AG20443 (cell line): ENCODE measurements at regions not wholly inside any gene's neighbourhood (a gene's known extent, or its start where the extent isn't known, plus 50 kb on each side); places are given as distances from the start of the nearest gene placed in this dataset.
A peak's percentile ranks its signal among the peaks of the same experiment; 100 is the strongest.

ENCODE experiments used
- DNase-seq: peaks from one replicate; pipeline ENCODE4 v3.0.0; 2012; ENCODE audit warnings: low spot score, mixed read lengths

DNA sequence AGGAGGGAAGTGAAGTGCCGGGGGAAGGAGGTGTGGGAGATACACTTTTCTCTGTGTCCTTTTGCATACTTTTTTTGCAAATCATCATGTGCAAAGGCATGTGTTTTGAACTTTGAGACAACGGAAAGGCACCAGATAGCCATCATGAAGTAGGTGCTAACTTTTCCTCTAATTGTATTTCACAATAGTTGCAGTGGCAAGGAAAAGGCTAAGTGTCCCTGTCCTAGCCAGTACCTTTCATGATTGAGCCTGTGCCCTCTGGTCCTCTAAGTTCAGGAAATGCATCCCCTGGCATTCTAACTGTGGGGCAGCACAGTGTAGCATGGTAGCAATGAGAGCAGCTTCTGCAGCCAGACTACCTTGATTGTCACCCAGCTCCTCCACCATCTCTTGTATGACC, 186.2 kb downstream of the ADSS2 start:
- DNase-seq, result no peak

DNA sequence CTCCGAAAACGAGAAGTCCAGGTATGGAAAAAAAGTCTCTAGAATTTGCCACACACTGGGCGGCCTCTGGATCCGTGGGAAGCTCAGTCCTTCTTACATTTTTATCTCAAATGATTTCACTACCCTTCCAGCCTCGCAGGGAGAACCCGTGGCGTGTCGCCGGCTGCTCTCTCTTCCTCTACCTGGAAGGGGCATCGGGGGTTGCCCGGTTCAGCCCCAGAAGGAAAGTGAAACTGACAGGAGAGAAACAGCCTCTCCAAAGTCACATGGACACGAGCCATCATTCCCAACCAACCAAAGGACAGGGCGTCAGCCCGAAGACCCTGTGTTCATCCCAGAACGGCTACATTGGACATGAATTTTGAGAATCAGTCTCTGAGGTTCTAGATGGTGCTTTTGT, 182.5 kb downstream of the ADSS2 start:
- no peak for DNase-seq

DNA sequence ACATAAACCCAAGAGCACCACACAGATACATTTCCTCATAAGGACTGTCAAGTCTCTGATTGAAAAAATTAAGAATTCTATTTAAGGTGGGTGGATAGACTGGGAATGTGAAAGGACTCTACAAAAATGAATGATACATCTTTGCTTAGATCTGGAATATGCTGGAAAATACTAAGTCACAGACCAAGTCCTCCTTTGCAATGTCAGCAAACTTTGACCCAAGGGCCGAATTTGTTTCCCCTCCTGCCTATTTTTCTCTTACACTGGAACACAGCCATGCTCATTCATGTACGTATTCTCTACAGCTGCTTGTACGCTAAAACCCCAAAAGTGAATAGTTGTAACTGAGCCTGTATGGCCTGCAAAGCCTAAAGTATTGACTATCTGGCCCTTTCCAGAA, 180.7 kb downstream of the ADSS2 start:
- no peak for DNase-seq

DNA sequence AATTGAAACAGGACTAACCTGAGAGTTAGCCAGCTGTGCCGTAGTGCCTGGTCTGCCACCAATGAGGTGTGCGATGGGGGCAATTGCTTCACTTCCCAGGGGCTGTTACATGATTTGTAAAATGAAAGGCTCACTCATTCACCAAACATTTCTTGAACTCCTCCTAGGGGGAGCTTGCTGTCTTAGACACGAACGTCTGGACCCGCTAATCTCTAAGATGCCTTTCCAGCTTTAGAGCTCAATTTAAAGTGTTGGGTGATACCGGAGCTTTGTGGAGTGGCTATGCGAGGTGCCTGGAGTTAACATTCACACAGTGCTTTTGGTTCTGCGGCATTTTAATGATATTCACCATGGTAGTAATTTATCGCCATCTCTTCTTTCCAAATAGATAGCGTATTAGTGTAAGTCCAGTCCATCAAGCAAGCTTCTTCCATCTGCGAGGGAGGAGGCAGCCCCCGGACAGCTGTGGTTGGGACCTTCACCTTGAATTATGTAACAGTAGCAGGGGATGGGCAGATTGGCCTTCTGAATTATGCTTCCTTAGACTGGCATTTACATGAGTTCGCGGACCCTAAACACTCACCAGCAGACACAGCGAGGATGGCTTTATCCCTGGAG, 179.9 kb downstream of the ADSS2 start:
- no peak for DNase-seq

DNA sequence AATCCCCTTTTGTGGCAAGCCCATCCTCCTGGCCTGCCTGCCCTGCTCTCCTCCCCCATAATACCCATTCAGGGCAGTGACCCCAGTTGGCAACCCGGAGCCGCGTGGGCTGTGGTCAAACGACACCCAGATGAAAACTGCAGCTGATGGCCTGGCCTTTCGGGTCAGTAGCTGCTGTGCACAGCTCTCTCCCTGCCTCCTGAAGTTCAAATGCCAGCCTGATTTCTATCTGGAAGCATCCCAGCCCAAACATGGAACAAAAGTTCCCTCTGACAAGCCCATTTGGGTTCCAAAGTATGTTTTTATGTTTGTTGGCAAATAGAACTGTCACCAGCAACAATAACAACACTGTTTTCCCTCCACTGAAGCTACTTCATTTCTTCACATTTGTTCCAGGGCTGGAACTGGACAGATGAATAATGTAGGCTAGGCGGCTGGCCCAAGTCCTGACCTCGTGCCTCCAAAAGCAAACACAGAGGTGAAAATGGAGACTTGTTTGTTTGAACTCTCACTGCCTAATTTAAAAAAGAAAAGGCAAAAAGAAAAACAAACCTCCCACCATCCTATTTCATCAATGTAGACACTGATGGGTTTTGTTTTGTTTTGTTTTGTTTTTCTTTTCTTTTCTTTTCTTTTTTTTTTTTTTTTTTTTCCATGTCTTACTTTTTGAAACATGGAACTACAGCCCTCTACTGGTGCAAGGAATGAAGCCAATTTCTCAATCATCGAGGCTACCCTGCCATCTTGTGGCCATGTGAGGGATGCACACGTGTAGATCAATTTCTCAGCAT, 179.0 kb downstream of the ADSS2 start:
- peak; percentile 76 for DNase-seq

DNA sequence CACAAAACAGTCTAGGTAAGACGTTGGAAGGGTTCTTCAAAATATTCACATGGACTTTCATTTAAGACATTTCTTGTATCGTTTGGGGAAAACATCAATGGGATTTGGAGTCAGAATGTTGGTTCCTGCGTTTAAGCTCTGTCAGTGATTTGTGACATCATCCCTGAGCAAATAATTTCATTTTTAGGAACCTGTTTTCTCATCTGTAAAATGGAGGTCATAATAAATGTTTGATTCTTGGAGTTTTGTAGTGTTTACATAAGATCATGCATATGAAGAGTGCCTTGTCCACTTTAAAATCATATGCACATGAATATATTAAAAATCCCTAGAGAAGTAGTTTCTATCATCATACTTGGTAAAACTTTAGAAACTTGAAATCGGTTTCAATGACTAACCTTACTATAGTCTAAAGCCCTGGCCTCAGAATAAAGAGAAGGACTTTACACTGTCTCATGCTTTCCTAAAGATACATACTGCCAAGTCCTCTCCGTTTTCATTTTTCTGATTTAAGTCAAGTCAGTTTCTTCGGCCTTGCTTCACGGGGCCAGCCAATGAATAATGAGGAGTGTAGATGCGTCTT, 178.4 kb downstream of the ADSS2 start:
- no peak for DNase-seq

DNA sequence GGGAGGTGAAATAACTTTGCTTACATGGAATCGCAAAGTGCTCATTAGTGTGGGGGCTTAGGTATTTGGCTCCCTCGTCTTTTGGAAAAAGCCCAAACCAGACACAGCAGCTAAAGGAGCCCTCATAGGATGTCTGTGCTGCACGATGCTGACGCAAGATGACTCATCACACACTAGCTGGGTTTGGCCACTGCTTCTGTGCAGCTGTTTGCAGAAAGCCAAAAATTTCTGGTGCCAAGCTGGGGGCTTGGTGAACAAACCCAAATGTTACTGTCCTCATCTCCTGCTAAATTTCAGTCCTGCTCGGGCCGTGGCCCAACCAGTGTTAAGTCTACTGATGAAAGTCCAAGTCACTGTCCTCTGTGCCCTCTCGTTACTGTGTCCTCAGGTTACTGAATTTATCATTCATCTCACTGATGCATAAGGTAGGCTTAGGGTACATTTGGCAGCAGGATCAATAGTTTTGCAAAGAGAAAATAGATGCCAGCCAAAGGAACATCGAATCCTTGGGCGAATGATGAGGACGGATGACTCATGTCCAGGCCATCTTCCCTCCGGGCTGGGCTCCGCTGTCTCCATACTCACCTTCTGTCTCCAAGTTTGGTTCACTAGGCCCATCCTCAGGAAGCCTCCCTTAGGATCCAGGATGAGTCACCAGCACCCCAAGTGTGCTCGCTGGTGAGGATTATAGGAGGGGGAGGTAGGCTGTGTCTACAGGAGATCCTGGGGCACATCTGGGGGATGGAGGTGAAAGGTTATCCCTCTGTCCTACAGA, 177.7 kb downstream of the ADSS2 start:
- DNase-seq, result peak; percentile 95

DNA sequence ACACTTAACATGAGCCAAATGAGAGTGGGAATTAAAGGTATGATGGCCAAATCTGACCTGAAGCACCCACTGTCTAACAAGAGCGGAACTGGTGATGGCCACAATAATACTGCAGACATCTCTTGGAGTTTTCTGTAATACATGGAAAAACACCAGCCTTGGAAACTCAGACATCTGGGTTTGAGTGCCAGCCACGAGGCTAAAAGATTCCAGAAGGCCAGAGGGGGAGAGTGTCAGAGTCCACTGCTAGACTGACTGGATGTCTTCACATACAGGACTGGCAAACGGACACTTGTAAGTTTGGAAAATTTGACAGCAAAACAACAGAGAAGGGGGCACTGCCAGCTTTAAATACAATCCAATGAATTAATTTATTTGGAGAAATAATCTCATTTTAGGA, 175.1 kb downstream of the ADSS2 start:
- peak; percentile 20 for DNase-seq

DNA sequence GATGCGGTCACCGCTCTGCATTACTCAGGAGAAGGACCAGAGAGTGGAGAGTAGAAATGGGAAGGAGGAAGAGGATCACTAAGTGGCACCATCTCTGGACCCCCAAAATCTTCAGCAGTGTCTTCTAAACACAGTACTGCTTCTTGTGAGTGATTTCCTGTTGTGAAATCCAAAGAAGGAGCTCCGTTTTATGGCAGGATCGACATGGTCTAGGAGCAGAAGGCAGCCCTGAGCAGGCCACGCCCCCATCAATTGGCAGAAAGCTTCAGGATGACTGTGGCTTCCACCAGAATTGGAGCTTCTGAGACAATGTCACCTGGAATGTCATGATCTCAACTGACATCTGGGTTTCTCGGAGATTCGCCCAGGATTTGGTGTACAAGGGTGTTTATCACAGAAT, 171.5 kb downstream of the ADSS2 start:
- no peak for DNase-seq

DNA sequence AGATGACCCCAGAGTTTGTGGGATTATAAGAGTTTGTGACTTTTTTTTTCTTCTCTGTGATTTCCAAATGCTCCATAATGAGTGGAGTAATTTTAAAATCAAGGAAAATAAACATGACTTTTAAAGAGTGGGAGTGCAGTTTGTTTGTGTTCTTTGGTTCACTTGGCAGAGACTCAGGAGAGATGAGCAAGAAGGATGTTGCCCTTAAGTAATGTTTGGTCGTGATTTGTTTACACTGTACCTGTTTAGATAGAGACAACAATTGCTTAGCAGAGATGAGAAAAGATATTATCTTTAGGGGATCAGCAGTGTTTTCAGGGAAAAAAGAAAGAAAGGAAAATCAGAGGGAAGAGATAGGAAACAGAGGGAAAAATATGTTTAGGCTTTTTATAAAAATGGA, 170.8 kb downstream of the ADSS2 start:
- DNase-seq, result no peak

DNA sequence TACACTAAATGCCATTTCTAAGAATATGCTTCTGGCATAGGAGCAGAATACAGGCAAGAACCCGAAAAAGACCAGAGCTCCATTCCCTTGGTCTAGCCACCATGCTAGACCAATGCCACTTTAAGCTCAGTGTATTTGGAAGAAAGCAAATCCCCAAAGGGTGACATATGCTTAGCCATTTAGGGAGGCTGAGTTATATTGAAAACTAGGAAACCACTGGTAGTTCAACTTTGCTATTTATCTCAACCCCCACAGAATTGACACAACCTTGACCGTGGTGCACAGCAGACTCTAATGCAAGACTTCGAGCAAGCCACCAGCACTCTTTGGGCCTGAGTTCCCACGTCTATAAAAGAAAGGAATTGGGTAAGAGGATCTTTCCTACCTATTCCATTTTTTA, 167.9 kb downstream of the ADSS2 start:
- no peak for DNase-seq

DNA sequence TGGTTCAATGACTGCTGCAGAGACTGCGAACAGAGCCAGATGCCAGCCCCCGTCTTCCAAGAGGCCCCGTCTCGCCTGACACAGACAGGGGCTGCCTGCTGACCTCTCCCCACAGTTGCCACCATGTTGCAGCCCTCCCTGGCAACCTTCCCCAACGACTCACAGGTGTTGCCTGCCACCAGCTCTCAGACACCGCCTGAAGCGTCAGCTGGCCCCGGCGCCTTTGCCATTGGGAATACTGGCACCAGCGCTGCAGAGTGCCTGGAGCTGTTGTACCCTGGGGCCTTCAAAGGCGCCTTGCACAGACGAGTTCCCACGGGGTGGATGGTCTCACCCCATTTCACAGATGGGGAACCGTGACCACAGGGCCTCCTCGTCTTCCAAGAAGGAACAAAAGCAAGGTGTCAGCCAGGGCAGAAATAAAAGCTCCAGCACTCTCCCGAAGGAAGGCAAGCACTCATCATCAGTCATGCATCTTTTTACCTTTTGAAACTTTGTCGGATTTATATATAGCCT, 167.0 kb downstream of the ADSS2 start:
- no peak for DNase-seq

DNA sequence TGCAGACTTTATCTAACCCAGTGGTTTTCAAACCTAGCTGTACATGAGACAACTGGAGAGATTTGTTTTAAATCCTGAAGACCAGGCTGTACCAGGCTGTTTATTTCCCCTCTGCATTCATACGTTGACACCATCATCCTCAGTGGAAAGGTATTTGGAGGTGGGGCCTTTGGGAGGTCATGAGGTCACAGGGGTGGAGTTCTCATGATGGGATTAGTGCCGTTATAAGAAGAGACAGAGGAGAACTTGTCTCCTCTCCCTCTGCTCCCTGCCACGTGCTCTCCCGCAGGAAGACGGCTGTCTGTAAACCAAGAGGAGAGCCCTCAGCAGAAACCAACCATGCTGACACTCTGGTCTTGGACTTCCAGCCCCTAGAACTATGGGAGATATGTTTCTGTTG, 165.4 kb downstream of the ADSS2 start:
- no peak for DNase-seq

DNA sequence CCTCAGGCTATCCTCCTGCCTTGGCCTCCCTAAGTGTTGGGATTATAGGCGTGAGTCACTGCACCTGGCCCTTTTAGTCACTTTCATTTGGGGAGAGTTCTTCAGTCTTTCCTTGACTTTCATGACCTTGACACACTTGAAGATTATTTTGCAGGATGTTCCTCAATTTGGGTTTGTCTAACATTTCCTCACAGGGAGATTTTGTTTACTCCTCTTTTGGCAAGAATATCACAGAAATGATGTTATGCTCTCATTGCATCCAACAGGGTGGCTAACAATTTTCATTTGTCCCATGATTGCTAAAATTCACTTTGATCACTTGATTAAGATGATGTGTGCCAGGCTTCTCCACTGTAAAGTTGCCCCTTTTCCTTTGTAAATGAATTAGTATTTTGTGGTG, 164.0 kb downstream of the ADSS2 start:
- no peak for DNase-seq

DNA sequence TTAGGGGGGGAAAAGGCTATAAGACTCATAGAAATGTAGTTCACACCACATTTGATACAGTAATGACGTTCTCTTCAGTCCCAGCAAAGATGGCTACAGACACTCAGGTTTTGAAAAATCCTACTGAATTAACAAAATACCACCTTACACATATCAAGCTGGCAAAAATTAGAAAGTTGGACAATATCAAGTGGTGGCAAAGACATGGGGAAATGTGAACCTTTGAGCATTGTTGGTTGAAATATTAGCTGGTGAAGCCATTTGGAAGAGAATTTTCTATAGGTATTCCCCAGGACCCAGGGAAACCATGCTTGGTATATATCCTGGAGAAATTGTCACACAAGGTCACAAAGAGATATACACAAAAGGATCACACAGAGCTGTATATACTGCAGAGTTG, 163.0 kb downstream of the ADSS2 start:
- no peak for DNase-seq

DNA sequence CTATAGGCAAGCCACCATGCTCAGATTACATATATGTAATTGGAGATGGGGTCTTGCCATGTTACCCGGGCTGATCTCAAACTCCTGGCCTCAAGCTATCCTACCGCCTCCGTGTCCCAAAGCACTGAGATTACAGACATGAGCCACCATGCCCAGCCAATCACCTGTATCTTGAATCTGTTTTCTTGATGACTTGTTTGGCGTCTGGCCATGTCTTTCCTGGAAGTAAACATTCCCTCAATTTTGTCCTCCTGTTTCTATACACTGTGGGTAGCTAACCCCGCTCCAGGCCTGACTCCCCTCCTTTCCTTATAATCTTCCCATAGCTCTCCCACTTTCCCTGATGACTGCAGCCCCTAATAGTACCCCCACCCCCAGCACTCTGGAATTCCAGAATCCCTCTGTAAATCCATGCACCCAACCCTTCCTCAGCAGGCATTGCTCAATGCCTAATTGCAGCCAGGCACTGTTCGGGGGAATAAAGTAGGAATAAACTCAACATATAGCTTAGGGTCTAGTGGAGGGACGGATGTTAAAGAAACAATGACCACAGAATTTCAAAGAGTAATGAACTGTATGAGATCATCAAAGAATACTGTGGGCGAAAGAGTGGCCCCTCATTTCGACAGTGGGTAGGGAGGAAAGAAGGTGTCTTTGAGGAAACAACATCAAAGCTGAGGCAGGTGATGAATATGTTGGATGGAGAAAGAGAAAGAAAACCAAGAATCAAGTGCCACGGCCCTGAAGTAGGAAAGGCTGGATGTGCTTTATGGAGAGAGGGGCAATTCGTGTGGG, 161.5 kb downstream of the ADSS2 start:
- DNase-seq, result no peak

DNA sequence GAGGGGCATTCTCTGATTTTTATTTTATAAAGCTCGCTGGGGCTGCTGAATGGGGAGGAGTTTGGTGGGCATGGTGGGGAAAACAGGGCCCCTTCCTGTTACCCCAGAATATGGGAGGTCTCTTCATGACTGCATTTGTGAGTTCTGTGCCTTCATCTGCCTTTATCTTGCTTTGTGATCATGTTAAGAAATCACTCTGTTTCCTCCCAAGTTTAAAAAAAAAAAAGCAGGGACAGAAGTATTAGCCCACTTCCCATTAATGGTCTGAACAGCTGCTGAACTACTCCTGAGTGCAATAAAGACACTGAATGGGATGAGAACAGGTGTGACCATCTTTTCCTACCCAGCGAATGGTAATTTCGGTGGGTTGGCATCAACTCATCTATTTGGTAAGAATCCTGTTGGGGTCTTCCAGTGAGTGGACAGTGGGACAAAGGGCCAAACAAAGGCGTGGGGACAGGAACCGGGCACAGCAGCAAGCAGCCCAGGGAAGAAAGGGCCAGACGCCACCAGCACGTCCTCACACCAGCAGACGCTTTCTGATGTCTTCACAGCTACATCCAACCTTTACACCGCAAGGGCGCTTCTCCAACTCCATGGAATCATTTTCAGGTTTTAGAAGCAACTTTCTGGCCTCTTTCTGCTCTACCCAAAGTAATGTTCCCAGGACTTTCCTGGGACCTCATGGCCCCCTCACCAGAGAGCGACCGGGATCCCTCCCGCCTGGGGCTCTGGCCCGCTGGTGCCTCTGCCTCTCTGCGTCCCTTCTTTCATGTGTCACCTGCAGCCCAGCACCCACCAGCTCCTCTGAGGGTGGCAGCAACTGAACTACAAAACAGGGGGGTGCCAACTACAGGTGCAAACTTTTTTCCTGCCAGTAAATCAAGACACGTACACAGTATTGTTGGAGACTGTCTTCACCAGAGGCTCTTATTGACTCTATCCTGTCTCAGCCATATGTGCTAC, 160.2 kb downstream of the ADSS2 start:
- no peak for DNase-seq

DNA sequence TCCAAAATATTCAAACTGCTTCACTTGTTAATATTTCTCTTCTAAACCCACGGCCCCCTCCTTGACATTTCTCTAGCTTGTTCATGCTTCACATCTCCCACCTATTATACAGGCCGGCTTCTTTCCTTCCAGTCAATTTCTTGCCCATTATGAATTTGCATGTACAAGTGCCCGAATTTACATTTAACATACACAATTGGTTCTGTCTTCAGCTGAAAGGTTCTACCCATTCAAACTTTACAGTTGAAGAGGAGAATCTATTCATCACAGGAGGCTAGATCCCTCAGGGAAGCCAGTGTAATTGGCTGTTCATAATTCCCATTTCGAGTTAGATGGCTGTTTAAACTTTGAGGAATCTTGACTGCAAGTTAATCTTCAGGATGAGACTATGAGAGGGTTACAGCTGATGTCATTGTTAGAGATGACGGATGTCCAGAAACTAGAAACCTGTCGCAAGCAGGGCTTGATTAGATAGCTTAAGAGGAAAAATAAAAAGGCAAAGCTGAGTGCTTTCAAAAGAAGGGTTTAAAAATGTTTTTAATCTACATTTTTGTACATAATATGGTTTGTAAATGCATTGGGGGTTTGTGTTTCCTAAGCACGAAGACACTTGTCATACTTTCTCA, 157.0 kb downstream of the ADSS2 start:
- DNase-seq, result no peak

DNA sequence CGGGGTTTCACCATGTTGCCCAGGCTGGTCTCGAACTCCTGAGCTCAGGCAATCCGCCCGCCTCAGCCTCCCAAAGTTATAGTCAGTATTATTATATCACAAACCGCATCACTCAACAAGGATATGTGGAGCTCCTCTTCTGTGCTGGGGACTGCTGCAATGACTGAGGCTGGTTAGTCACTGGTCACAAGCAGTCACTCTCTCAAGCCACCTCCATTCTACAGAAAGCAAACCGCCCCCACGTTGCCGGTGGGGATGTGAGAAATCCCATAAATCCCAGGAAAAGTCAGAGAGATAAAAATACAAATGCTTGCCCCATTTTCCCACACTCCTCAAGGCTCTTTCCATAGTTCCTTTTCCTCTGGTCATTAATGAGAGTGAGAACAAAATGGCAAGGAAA, 155.7 kb downstream of the ADSS2 start:
- DNase-seq, result no peak

DNA sequence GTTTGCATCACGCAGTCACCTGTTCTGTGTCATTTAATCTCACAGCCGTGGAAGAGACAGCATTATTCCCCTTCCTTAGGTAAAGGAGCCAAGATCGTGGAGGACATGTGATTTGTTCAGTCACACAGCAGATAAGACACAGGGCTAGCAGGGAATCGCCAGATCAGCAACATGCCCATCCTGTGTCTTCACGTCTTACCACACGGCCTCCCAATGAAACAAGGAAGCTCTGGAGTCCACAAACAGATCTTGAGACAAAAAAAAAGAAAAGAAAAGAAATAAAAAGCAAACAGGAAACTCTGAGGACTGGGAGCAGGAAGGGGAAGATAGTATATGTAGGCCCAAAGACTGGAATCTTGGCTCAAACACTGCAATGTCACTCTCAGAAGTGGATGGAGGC, 155.3 kb downstream of the ADSS2 start:
- no peak for DNase-seq
